HG03439 (cell line): ENCODE measurements at regions not wholly inside any gene's neighbourhood (a gene's known extent, or its start where the extent isn't known, plus 50 kb on each side); places are given as distances from the start of the nearest gene placed in this dataset.
"Not testable (repeated sequence)": the region's sequence is repeated elsewhere in the genome, so short reads cannot be mapped to it uniquely, and the experiment has no call there.

Experiments
- ATAC-seq: cut with Tn5 transposase; IDR thresholded peaks from one replicate; pipeline ENCODE4 v1.9.1; 2021; ENCODE audit warnings: mild to moderate bottlenecking, moderate library complexity; ENCODE audit not compliant: unreplicated experiment

DNA sequence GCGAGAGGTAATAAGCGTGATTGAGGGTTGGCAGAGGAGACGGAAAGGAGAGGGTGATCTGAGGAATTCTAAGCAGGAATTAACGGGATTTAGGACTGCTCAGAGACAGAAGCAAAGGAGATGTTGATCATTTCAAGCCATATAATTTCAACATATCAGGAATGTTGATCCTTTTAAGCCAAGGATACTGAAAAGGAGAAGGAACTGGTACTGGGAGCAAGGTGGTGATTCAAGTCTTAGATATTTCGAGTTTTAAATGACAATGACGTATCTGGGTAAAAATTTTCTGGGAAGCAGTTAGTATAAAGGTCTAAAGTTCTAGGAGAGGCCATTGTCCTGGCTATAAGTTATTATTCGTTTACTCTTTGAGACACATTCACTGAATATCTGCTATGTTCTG lies 91.3 kb upstream of the OGFRL1 start:
- no peak for ATAC-seq

DNA sequence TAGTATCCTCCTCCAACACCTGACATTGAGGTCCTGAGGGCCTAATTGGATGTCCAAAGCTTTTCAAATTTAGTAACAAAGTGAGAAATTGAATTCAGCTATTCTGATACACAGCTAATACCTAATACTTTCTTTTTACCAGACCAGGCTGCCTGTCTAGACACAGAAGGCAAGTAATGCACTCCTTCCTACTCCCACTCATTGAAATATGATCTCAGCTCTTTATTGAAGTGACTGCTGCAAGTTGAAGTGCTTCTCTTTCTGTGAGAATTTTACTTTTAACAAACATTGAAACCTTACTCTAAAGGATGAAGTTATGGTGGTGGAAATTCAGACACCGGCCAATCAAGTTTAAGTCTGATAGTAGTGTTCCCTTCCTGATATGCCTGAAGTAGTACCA lies 90.8 kb upstream of the OGFRL1 start:
- ATAC-seq, result no peak

DNA sequence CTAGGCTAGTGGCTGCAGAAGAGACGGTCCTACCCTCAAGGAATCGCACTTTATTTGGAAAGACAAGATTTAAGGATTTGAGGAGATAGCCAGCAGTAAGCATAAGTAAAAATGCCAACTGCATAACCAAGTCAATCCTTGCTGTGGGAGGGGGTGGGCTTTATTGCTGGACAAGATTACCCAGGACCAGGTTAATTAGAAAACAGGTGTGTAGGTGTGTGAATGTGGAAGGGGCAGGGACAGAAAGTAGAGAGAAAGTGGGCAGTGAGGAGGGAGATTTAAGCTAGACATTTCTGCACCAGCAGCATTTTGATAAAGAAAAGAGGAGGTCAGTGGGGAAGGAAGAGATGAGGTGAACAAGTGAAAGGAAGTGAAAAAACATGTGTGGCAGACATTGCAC lies 89.7 kb upstream of the OGFRL1 start:
- ATAC-seq, result no peak

DNA sequence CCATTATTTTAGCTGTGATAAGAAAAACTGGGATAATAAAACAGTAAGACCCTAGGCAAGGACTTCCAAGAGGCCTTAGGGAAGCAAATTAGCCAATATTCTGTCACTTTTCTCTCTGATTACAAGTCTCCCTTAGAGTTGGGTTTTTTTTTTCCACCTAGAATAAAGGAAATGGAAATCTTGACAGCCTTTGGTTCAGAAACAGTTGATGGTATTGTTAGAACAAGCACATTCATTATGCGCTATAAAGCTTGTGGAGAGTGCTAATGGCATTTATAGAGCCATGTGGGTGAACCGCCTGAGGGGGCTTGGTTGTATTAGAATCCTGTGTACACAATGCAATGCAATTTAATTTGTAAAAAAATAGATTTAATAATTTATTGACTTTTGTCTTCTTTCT lies 88.9 kb upstream of the OGFRL1 start:
- ATAC-seq, result no peak

DNA sequence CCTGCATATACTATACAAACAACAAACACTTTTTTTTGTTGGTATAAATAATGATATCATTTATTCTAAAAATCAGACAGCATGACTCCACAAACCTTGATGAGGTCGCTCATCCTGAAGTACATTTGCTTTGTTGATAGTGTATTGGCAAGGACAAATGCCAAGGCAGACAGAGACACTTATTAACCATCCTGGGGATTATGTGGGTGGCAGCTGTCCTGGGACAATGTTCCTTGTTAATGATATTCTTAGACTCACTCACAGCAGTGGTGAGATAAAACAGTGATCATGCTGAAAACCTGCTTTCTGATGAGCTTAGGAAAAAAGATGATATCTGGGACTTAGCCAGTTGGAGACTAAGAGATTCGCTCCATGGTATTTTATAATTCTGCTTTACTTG lies 85.4 kb upstream of the OGFRL1 start:
- no peak for ATAC-seq

DNA sequence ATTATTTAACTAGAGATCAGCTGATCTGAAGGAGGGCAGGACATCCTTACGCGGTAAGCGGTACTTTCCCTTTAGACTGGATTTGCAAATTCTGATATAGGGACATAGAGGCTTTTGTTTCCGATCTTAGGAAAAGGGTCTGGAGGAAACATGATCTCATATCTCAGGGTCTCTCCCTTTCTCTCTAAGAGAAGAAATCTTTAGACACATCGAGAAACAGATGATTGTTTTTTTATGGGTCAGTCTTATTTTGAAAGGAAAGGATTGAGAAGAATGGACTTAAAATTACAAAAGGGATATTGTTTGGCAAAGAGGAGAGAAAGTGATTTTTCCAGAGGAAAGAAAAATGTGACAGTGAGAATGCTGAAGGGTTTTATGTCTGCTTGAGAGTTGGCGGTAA lies 83.9 kb upstream of the OGFRL1 start:
- no peak for ATAC-seq

DNA sequence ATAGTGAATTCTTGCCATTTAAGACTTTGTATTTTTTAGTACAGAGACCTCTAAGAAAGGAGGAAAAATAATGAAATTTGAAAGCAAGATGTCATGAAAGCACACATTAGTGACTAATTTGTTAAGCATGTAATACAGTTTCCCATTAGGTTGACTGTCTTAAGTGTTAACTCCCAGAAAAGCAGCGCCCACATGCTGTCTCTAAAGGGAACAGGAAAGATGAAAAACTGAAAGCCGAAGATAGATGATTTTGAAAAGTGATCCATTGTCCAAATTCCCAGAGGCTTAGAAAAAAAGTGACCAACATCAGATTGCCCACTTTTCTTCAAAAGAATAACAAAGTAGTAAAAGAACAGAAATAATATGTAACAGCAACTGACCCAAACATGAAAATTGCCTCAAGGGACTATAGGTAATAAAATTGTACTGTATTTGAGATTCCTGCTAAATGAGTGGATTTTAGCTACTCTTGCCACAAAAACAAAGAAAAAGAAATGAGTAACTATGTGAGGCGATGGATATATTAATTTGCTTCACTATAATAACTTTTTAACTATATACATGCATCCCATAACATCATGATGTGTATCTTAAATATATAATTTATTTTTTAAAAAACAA lies 83.2 kb upstream of the OGFRL1 start:
- ATAC-seq, result no peak

DNA sequence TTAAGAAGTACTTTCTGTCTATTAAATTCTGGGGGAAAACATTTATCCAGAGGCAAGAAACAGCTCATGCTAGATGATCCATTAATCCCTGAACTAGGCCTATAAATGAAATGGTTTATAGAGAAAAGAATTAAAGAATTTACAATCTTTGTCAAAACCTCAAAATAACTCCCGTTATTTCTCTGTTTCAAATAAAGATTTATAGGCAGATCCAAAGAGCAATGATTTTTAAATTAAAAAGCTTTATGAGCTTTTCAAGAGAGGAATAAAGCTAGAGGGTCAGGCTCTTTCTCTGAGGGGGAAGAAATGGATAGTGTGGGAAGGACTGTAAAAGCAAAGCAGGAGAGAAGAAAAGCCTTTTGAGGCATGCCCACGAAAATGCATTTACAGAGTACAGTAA lies 82.5 kb upstream of the OGFRL1 start:
- no peak for ATAC-seq

DNA sequence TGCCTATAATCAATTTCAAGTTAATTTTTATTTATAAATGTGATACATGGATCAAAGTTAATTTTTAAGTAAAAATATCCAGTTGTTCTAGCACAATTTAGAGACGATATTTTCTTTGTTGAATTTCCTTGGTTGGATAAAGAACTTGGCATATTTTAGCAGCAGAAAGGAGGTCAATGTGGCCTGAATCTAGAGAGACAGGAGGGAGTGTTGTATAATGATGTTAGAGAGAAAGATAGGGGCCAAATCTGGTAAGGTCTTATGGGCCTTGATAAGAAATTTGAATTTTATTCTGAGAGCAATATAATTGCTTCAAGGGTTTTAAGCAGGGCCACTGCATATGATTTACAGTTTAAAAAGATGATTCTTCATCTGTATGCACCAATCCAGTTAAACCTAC lies 79.4 kb upstream of the OGFRL1 start:
- no peak for ATAC-seq

DNA sequence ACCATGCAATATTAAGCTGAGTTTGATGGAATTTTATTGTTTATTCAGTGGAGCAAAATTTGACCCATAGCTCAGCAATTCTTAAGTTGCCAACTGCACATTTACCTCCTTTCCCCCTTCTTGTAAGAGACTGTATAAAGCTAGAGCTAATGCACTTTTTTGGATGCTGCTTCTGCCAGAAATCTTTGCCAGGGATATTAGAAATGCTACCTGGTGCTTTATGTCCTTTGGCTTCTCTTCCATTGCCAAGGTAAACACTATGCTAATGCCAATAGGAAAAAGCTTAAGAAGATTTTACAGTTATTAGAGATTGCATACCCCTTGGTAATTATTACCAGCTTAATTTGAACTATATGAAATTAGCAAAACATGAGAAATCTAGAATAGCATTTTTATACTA lies 79.0 kb upstream of the OGFRL1 start:
- ATAC-seq, result no peak

DNA sequence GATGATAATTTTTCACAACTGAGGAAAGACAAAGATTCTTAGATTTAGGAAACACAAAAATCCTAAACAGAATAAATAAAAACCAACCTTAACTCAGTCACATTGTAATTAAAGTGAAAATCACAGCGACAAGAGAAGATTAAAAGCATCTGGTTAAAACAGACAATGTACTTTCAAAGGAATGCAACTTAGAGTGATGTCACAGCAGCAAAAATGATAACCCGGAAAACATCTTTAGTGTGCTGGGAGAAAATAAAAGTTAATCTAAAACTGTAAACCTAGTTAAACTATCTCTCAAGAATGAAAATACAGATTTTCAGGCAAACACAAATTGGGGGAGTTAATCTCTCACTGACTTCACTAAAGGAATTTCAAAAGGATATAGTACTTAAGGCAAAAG lies 76.8 kb upstream of the OGFRL1 start:
- ATAC-seq, result no peak

DNA sequence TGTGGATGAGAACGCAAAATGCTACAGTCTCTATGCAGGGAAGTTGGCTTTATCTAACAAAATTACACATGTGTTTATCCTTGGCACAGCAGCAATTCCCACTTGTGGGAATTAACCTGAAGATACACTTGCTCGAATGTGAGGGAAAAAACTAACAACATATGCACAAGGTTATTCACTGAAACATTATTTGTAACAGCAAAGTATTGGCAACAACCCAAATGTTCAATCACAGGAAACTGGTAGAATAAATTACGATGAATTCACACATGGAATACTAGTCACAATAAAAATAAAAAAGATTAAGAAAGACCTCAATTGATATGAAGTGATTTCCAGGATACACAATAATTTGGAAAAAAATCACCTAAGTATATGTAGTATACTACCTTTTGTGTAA lies 68.1 kb upstream of the OGFRL1 start:
- ATAC-seq, result no peak

DNA sequence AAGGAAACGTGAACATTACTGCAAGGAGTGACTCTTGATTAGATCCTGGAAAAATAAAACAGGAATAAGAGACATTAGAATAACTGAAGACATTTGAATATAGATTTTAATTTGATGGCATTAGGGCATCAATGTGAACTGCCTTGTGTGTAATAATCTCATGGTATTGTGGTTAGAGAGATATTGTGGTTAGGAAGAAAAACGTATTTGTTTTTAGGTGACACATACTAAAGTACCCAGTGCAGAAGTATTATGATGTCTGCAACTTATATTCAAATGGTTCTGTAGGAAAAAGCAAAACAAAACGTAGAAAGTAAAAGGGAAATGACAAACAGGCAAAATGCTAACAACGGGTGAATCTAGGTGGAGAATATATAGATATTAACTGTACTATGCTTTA lies 65.9 kb upstream of the OGFRL1 start:
- no peak for ATAC-seq

DNA sequence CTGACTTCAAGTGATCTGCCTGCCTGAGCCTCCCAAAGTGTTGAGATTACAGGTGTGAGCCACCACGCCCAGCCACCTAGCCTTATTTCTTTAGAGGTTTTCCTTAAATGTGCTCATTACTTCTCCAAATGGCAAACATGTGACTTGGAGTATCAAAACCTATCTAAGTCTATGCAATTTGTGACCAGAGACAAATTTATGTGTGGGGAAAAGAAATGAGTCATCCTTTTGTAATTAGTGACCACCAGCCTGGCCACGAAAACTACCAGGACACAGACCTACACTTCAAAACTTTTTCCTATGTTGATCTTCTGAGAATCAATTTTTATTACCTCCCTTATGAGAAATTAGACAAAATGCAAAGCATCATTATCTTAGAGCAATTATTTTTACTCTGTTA lies 64.6 kb upstream of the OGFRL1 start:
- ATAC-seq, result no peak

DNA sequence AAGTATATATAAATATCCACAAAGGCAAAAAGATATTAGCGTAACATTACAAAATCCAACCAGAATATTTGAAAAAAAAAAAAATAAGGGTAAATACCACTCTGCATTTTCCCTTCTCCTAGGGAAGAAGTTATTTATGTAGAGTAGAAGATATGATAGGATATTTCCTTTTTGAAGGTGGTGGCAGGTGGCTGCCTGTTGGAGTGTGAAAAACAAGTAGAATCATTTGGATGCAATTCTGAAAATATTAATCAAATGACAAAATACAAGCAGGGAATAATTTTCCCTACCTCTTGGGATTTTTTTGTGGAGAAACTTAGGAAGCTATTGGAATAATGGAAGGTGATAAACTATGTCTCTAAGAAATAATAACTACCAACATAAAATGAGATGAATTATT lies 62.5 kb upstream of the OGFRL1 start:
- ATAC-seq, result no peak

DNA sequence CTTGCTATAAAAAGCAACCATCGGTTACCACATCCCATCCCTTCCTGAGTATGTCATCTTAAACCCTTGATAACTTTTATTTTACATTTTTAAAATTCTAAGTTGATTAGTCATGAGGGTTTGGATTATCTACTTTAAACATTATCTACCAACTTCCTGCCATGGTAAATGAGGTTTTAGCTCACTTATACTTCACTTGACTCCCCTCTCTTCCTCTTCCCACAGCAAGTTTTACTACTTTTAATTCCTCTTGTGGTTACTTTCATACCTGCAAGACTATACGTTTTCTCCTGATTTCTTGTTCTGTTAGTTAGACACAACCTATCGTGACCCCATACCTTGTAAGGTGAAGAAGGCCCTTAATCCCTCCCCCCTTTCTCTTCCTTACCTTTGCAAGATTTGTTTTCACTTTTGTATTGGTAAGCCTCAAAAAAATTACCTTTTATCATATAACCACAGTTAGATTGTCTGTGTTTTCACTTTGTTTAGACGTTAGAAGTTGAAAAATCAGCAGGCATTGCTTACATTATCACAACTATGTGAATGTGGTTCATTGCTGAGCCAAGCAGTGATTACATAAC lies 60.1 kb upstream of the OGFRL1 start:
- ATAC-seq, result no peak

DNA sequence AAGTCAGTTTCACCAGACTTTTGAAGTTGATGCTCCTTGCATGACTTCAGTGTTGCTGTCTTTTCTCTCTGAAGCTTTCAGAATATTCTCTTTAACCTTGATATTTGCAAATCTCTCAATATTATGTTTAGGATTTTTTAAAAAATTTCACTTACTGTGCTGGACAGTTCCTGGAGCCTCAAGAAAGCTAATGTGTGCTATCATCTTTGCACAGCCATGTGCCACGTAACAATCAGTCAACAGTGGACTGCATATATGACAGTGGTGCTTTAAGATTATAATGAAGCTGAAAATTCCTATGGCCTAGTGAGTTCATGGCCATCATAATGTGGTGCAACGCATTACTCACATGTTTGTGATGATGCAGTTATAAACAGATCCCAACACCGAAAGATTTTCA lies 59.1 kb upstream of the OGFRL1 start:
- no peak for ATAC-seq

DNA sequence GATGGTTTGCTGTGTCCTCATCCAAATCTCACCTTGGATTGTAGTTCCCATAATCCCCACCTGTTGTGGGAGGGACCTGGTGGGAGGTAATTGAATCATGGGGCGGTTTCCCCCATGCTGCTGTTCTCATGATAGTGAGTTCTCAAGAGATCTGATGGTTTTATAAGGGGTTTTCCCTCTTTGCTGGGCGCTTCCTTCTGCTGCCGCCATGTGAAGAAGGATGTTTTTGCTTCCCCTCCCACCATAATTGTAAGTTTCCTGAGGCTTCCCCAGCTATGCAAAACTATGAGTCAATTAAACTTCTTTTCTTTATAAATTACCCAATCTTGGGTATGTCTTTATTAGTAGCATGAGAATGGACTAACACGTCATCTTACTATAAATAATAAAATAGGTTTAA lies 55.7 kb upstream of the OGFRL1 start:
- not testable (repeated sequence) for ATAC-seq

DNA sequence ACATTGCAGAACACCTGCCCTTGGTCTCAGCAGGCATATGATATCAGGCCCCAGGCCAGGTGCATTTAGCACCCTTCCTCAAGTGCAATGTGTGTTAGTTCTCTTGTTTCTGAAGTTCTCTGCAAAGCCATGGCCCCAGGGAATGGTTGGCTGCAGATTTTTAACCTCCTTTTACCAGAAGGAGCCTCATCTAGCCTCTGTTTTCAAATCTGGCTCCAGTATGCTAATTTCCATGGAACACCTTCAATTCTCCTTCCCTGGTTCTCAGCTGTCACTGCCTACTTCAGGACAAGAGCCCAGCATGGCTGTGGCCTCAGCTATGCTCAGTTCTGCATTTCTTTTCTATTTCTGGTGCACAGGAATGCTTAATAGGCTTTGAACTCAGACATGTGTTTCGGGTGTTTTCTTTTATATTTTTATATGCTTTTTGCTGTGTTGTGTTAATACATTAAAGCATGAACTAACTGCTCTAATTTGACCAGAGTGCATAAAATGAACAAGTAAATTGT lies 51.6 kb upstream of the OGFRL1 start:
- no peak for ATAC-seq

DNA sequence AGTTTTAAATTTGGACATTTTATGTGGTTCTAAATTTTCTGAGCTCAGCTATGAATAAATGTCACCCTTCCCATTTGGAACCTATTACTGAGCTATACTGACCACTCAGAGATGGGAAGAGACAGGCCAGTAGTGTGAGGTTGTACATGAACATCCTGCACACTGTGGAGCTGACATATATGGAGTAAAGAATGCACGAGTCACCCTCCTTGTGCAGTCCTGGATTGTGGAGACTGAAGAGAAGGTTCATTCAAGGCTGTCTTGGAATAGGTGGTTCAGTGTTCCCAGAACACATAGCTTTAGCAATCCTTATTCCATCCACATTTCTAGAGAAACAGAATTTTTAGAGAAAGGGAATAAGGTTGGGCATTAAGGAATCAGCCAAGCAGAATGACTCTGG lies 50.3 kb upstream of the OGFRL1 start:
- ATAC-seq, result no peak
